BLaER1 treated with 17β-estradiol and CSF1 and Interleukin-3, amounts not matched to agents 10 nM and 100 nM (cell line): ENCODE measurements at regions not wholly inside any gene's neighbourhood (a gene's known extent, or its start where the extent isn't known, plus 50 kb on each side); places are given as distances from the start of the nearest gene placed in this dataset.

ENCODE experiments used
- H3K27ac ChIP-seq, 11 experiments: shearing (Covaris generic); formaldehyde crosslinking; 2 replicates each; pipeline ENCODE4 v1.8.1; 2022
- H3K27me3 ChIP-seq, 11 experiments: shearing (Covaris generic); formaldehyde crosslinking; 2 replicates each; pipeline ENCODE4 v1.8.1; 2022
- H3K36me3 ChIP-seq, 11 experiments: shearing (Covaris generic); formaldehyde crosslinking; 2 replicates each; pipeline ENCODE4 v1.8.1; 2022
- H3K4me1 ChIP-seq, 10 experiments: shearing (Covaris generic); formaldehyde crosslinking; 2 replicates each; pipeline ENCODE4 v1.8.1; 2022
- H3K4me2 ChIP-seq, 11 experiments: shearing (Covaris generic); formaldehyde crosslinking; 2 replicates each; pipeline ENCODE4 v1.8.1; 2022
- H3K4me3 ChIP-seq, 10 experiments: shearing (Covaris generic); formaldehyde crosslinking; 2 replicates each; pipeline ENCODE4 v1.8.1; 2022
- H3K9ac ChIP-seq, 11 experiments: shearing (Covaris generic); formaldehyde crosslinking; 2 replicates each; pipeline ENCODE4 v1.8.1; 2022
- H3K9me3 ChIP-seq, 11 experiments: shearing (Covaris generic); formaldehyde crosslinking; replicated peaks in 1 of 11; 2 replicates each; pipeline ENCODE4 v1.8.1; 2022
- H4K20me1 ChIP-seq, 11 experiments: shearing (Covaris generic); formaldehyde crosslinking; 2 replicates each; pipeline ENCODE4 v1.8.1; 2022
- Cebpa-rat ChIP-seq, 11 experiments: shearing (Covaris generic); IDR thresholded peaks; 2 replicates each; pipeline ENCODE4 v1.8.1; 2022

DNA sequence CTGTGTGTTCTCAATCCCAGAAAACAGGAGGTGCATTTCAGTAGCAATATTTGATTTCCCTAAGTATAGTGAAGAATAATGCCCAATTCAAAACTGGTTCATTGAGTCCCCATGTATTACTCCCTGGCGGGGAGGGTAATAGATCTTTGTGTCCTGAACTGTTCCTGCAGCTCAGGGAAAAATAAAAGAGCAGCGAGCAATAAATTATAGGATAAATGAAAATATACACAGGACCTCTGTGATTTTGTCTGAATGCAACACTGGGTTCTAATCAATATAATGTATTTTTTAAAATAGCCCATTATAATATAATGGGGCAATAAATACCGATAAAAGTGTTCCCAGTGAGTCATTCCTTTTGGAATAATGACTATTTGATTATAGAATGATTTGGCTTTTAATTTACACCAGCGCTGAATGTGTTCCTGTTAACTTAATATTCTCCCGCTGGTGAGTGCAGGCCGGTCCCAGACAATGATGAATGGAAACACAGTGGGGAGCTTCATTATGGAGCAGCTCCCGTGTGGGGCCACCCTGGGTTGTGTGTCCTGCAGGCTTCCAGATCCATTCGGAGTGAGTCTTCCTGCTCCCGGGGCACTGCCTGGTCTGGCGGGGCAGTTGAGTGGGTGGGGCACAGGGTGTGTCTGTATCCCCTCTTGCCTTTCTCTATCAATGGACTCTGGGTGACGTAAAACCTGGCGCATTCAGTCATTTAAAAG is 263.1 kb downstream of the ACTR3B start:
- Histone ChIP-seq H3K9ac (no peak overlapping the region), H3K27me3 (no peaks in the 10 kb centered on the region), H3K27ac (no peak overlapping the region), H3K36me3 (no peaks in the 10 kb centered on the region), H3K4me3 (no peak overlapping the region), H3K4me1 (no peaks in the 10 kb centered on the region), H3K4me2 (no peak overlapping the region), H4K20me1 (no peaks in the 10 kb centered on the region; a peak in 1 of 22 replicates), H3K9me3 (no peaks in the 10 kb centered on the region)
- no peak for TF ChIP-seq Cebpa-rat (IDR thresholded peaks at IDR 0.05)

DNA sequence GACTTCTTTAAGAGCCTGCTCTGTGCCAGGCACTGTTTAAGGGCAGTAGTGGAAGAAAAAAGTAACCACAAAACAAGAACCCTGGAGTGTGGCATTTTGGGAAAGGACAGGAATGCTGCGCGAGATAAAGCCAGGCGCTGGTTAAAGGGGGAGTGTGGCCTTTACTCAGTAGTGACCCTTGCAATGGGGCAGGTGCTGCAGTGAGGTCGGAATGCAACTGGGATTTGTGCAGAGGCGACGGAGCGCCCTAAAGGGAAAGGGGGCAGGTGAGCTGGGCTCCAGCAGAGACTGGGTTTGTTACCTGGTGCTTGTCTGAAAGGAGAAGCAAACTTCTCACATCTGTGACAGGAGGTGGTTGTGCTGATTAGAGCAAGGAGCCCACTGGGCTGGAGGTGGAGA is 263.6 kb downstream of the ACTR3B start:
- no peak overlapping the region for H3K4me2 ChIP-seq
- no peak overlapping the region for H3K4me3 ChIP-seq
- TF ChIP-seq Cebpa-rat (IDR thresholded peaks at IDR 0.05): no peak

DNA sequence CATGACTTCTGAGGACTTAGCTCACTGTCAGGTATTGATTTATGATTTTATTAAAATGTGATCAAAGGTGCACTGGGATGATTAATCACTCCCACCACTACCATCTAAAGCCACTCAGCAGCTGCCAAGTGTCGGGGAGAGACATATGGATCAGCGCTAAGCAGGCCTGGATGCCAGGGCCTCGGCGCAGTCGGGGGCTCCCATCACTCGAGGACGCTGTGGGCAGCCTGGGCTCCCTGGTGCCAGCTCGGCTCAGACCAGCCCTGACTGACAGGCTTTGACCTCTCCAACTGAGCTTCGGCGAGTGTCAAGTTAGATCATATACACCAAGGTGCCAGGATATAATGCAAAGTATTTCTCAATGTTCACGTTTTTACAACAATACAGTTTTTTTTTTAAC is 267.7 kb downstream of the ACTR3B start:
- H4K20me1 ChIP-seq: no peaks in the 10 kb centered on the region
- H3K27me3 ChIP-seq: no peaks in the 10 kb centered on the region
- no peak for TF ChIP-seq Cebpa-rat (IDR thresholded peaks at IDR 0.05)
- no peak overlapping the region for H3K4me3 ChIP-seq
- no peak overlapping the region for H3K9ac ChIP-seq
- no peaks in the 10 kb centered on the region for H3K4me1 ChIP-seq
- no peaks in the 10 kb centered on the region for H3K9me3 ChIP-seq
- H3K36me3 ChIP-seq: no peaks in the 10 kb centered on the region
- no peak overlapping the region for H3K4me2 ChIP-seq
- H3K27ac ChIP-seq: no peak overlapping the region

More for the DNA sequence above, 263.6 kb downstream of the ACTR3B start:
- Histone ChIP-seq H3K9me3 (no peaks in the 10 kb centered on the region), H3K36me3 (no peaks in the 10 kb centered on the region), H4K20me1 (no peaks in the 10 kb centered on the region; a peak in 1 of 22 replicates), H3K27me3 (no peaks in the 10 kb centered on the region), H3K4me1 (no peaks in the 10 kb centered on the region), H3K27ac (no peak overlapping the region), H3K9ac (no peak overlapping the region)

DNA sequence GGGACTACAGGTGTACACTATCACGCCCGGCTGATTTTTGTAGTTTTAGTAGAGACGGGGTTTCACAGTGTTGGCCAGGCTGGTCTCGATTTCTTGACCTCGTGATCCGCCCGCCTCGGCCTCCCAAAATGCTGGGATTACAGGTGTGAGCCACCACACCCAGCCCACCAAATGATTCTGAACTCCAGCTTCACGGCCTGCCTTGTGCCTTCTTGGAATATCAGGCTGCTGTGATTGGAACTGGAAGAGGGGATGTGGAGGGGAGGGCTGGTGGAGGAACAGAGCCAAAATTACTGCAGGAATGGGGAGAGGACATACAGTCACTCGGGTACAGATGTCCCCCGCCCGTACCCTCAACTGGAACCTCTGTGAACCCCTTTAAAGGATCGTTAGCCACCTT is 268.4 kb downstream of the ACTR3B start:
- no peaks in the 10 kb centered on the region for H4K20me1 ChIP-seq
- no peaks in the 10 kb centered on the region for H3K9me3 ChIP-seq
- TF ChIP-seq Cebpa-rat (IDR thresholded peaks at IDR 0.05): no peak
- no peaks in the 10 kb centered on the region for H3K36me3 ChIP-seq
- H3K27me3 ChIP-seq: no peaks in the 10 kb centered on the region
- no peak overlapping the region for H3K4me3 ChIP-seq
- H3K4me2 ChIP-seq: no peak overlapping the region
- H3K4me1 ChIP-seq: no peaks in the 10 kb centered on the region
- H3K27ac ChIP-seq: no peak overlapping the region
- H3K9ac ChIP-seq: no peak overlapping the region

DNA sequence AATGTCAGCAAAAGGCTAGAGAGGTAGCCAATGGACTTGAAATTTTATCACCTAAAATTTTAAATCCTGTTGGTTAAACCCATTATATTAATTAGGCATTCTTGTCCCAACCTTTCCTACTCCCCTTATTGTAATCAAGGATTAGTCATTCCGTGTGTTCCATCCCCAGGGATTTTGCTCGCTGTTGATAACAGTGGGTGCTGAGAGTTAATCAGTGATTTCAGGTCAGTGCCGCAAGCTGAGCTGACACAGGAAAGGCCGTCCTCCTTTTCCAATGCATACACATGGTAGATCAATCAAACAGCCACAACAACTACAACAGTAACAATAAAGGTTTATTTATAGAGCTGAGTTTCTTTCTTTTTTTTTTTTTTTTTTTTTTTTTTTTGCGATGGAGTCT is 271.4 kb downstream of the ACTR3B start:
- TF ChIP-seq Cebpa-rat (IDR thresholded peaks at IDR 0.05): no peak
- Histone ChIP-seq H3K27me3 (no peaks in the 10 kb centered on the region), H3K27ac (no peak overlapping the region)

DNA sequence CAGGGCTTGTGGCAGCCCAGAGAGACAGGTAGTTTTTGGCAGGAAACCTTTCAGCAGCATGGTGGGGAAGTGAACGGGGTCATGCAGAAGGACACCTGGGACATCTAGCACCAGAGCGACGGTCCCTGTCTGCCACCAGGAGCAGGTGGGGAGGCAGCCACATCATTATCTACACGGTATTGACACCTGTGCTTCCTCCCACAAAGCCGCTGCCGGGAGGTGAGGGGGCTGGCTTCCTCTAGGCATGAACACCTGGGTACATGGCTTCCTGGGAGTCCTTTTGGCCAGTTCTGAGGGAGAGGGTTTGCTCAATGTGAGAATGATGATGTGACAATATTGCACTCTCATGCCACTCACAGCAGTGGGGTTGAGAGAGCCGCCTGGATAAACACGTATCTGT is 275.2 kb downstream of the ACTR3B start:
- H3K36me3 ChIP-seq: no peaks in the 10 kb centered on the region
- no peak overlapping the region for H3K4me2 ChIP-seq
- H3K27ac ChIP-seq: no peak overlapping the region
- H3K4me1 ChIP-seq: peaks cover 0 to 3% (median 0%) of the 10 kb centered on the region in 10 experiments; a peak in 1 of 20 replicates
- TF ChIP-seq Cebpa-rat (IDR thresholded peaks at IDR 0.05): no peak
- no peaks in the 10 kb centered on the region for H4K20me1 ChIP-seq
- H3K9me3 ChIP-seq: peaks cover 0 to 10% (median 0%) of the 10 kb centered on the region in 11 experiments; a peak in 2 of 22 replicates
- H3K4me3 ChIP-seq: no peak overlapping the region
- no peaks in the 10 kb centered on the region for H3K27me3 ChIP-seq
- no peak overlapping the region for H3K9ac ChIP-seq

More for the DNA sequence above, 271.4 kb downstream of the ACTR3B start:
- H3K9me3 ChIP-seq: no peaks in the 10 kb centered on the region
- no peaks in the 10 kb centered on the region for H4K20me1 ChIP-seq
- H3K36me3 ChIP-seq: no peaks in the 10 kb centered on the region
- peaks cover 0 to 3% (median 0%) of the 10 kb centered on the region in 10 experiments; a peak in 1 of 20 replicates for H3K4me1 ChIP-seq
- H3K4me3 ChIP-seq: no peak overlapping the region
- H3K4me2 ChIP-seq: no peak overlapping the region
- H3K9ac ChIP-seq: no peak overlapping the region

DNA sequence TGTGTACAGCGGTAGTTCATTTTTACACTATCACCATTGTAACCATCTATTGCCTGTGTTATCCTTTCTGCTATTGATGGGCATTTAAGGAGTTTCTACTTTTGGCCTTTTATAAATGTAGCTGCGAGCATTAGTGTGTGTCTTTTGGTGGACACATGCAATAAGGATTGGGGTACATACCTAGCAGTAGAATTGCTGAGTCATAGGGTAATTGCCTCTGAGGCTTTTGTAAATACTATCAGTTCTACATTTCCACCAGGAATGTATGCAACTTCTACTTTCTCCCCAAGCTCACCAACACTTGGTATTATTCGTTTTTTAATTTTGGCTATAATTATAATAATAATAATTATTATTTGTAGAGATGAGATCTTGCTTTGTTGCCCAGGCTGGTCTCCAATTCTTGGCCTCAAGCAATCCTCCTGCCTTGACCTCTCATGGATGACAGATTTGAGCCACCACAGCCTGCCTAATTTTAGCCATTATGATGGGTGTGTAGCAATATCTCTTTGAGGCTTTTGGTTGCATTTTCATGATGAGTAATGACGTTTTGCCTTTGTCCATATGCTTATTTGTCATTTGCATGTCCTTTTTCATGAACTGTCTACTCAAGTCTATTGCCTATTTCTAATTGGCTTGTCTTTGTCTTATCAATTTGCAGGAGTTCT is 277.0 kb downstream of the ACTR3B start:
- Histone ChIP-seq H3K9me3 (peaks cover 0 to 10% (median 0%) of the 10 kb centered on the region in 11 experiments; a peak in 2 of 22 replicates), H3K9ac (no peak overlapping the region), H4K20me1 (no peaks in the 10 kb centered on the region), H3K4me2 (no peak overlapping the region), H3K27me3 (no peaks in the 10 kb centered on the region), H3K36me3 (no peaks in the 10 kb centered on the region), H3K4me1 (peaks cover 0 to 3% (median 0%) of the 10 kb centered on the region in 10 experiments; a peak in 1 of 20 replicates), H3K4me3 (no peak overlapping the region), H3K27ac (no peak overlapping the region)
- TF ChIP-seq Cebpa-rat (IDR thresholded peaks at IDR 0.05): no peak

DNA sequence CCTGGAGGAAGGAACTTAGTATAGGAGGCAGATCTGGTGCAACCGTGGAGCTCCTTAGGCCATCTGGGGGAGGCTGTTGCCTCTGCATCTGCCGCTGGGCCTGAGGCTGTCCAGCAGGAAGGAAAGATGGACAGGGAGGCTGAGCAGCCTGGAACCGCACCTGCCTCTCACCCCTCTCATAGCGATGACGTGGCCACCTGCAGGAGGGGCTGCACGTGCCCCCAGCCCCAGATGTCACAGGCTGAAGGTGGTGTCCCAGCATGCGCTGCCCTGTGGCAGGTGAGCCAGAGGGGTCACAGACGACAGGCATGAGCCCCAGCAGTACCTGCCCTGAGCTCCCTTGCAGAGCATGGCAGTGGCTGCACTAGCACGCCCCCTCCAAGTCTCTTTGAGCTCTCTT is 283.9 kb downstream of the ACTR3B start:
- Histone ChIP-seq H3K4me1 (peaks cover 0 to 2% (median under 1%) of the 10 kb centered on the region in 10 experiments; a peak in 11 of 20 replicates), H3K27ac (no peak overlapping the region), H4K20me1 (no peaks in the 10 kb centered on the region), H3K4me2 (no peak overlapping the region), H3K36me3 (no peaks in the 10 kb centered on the region), H3K9me3 (no peaks in the 10 kb centered on the region), H3K4me3 (no peak overlapping the region), H3K27me3 (no peaks in the 10 kb centered on the region), H3K9ac (no peak overlapping the region)
- TF ChIP-seq Cebpa-rat (IDR thresholded peaks at IDR 0.05): no peak

DNA sequence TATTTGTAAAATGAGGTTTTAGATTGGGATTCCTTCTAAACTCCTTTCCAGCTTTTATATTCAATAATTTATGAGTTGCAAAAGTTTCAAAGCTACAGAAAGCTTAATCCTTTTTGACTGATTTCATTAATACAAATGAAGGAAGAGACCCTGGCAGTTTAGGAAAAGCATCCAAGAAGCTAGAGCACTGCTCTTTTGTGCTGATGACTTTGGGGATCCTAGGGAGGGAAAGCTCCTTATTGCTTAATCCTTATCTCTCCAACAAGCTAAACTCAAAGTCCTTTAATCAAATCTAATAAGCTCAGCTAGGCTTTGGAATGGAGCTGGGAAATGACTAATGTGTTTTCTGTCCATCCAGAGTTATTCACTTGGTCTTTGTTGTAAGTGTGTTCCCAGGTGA is 285.4 kb downstream of the ACTR3B start:
- H3K27me3 ChIP-seq: no peaks in the 10 kb centered on the region
- H3K4me1 ChIP-seq: peaks cover 0 to 13% (median 10%) of the 10 kb centered on the region in 10 experiments; a peak in 16 of 20 replicates
- H3K4me3 ChIP-seq: no peak overlapping the region
- no peaks in the 10 kb centered on the region for H4K20me1 ChIP-seq
- H3K4me2 ChIP-seq: no peak overlapping the region
- TF ChIP-seq Cebpa-rat (IDR thresholded peaks at IDR 0.05): no peak
- H3K9me3 ChIP-seq: no peaks in the 10 kb centered on the region
- H3K27ac ChIP-seq: no peak overlapping the region
- H3K9ac ChIP-seq: no peak overlapping the region
- H3K36me3 ChIP-seq: no peaks in the 10 kb centered on the region
